HepG2 (cell line): ENCODE measurements at regions not wholly inside any gene's neighbourhood (a gene's known extent, or its start where the extent isn't known, plus 50 kb on each side); places are given as distances from the start of the nearest gene placed in this dataset.
A peak's percentile ranks its signal among the peaks of the same experiment; 100 is the strongest.

Experiments used
- FOXJ3 ChIP-seq: sonication (generic); formaldehyde crosslinking; IDR thresholded peaks from 2 replicates; pipeline ENCODE4 v1.4.0; 2020; ENCODE audit warnings: missing genetic modification reagents, mild to moderate bottlenecking, borderline replicate concordance
- HDAC2 ChIP-seq: sonication (generic); formaldehyde crosslinking; IDR thresholded peaks from 2 replicates; pipeline ENCODE4 v1.4.0; 2020; ENCODE audit warnings: missing genetic modification reagents
- KLF13 ChIP-seq: sonication (generic); formaldehyde crosslinking; IDR thresholded peaks from 2 replicates; pipeline ENCODE4 v1.4.0; 2020; ENCODE audit warnings: mild to moderate bottlenecking, missing genetic modification reagents
- MTA3 ChIP-seq: sonication (generic); formaldehyde crosslinking; IDR thresholded peaks from 2 replicates; pipeline ENCODE4 v1.4.0; 2020; ENCODE audit warnings: missing genetic modification reagents
- NR2F6 ChIP-seq, 2 experiments: IDR thresholded peaks; 2 replicates each; pipeline ENCODE4 v1.6.1; 2016; ENCODE audit warnings: antibody characterized with exemption in 1 of 2, mild to moderate bottlenecking in 1 of 2
- POLR2A ChIP-seq, 2 experiments: IDR thresholded peaks; 2 replicates each; pipeline ENCODE4 v1.6.1; 2011; ENCODE audit warnings: low read depth in 2 of 2, low read length in 2 of 2, mild to moderate bottlenecking in 1 of 2, moderate library complexity in 1 of 2; ENCODE audit not compliant: insufficient read depth in 1 of 2
- RBFOX2 ChIP-seq: fragments of 200-400 bp; formaldehyde crosslinking; IDR thresholded peaks from 2 replicates; pipeline ENCODE4 v1.6.1; 2017; ENCODE audit warnings: low read depth, mild to moderate bottlenecking, low read length
- REPIN1 ChIP-seq: sonication (generic); formaldehyde crosslinking; IDR thresholded peaks from 2 replicates; pipeline ENCODE4 v1.8.0; 2022; ENCODE audit warnings: missing genetic modification reagents, low read depth, mild to moderate bottlenecking, borderline replicate concordance
- RXRA ChIP-seq: sonication (generic); formaldehyde crosslinking; IDR thresholded peaks from 2 replicates; pipeline ENCODE4 v1.5.1; 2020; ENCODE audit warnings: missing genetic modification reagents
- SIN3A ChIP-seq: IDR thresholded peaks from 2 replicates; pipeline ENCODE4 v1.6.1; 2011; ENCODE audit warnings: low read depth, mild to moderate bottlenecking, control low read depth, low read length, borderline replicate concordance
- SNAI1 ChIP-seq: sonication (generic); formaldehyde crosslinking; IDR thresholded peaks from 2 replicates; pipeline ENCODE4 v1.5.0; 2020; ENCODE audit warnings: mild to moderate bottlenecking, missing genetic modification reagents, borderline replicate concordance
- ZBTB38 ChIP-seq: sonication (generic); formaldehyde crosslinking; IDR thresholded peaks from 2 replicates; pipeline ENCODE4 v1.5.1; 2020; ENCODE audit warnings: mild to moderate bottlenecking, missing genetic modification reagents
- ZNF205 ChIP-seq: IDR thresholded peaks from 2 replicates; pipeline ENCODE4 v1.6.1; 2018; ENCODE audit warnings: missing biosample characterization, missing genetic modification reagents
- ZNF24 ChIP-seq: fragments of 450-650 bp; IDR thresholded peaks from 2 replicates; pipeline ENCODE4 v1.6.1; 2017; ENCODE audit warnings: antibody characterized with exemption, mild to moderate bottlenecking
- ZNF292 ChIP-seq: sonication (generic); formaldehyde crosslinking; IDR thresholded peaks from 2 replicates; pipeline ENCODE4 v1.8.1; 2022; ENCODE audit warnings: mild to moderate bottlenecking, low read depth, missing genetic modification reagents, borderline replicate concordance
- ZNF563 ChIP-seq: sonication (generic); formaldehyde crosslinking; IDR thresholded peaks from 2 replicates; pipeline ENCODE4 v1.8.0; 2022; ENCODE audit warnings: mild to moderate bottlenecking, moderate library complexity, missing genetic modification reagents
- ZNF570 ChIP-seq: sonication (generic); formaldehyde crosslinking; IDR thresholded peaks from 2 replicates; pipeline ENCODE4 v1.4.0; 2020; ENCODE audit warnings: mild to moderate bottlenecking, missing genetic modification reagents, borderline replicate concordance
- ZNF614 ChIP-seq: IDR thresholded peaks from 2 replicates; pipeline ENCODE4 v1.6.1; 2018; ENCODE audit warnings: missing biosample characterization, missing genetic modification reagents, inconsistent platforms, borderline replicate concordance
- TF ChIP-seq, protein P1 (sequence below): sonication (generic); formaldehyde crosslinking; IDR thresholded peaks from 2 replicates; pipeline ENCODE4 v1.8.0; 2022; ENCODE audit warnings: missing genetic modification reagents, low read depth, mild to moderate bottlenecking, borderline replicate concordance
- TF ChIP-seq, protein P2 (sequence below): sonication (generic); formaldehyde crosslinking; IDR thresholded peaks from 2 replicates; pipeline ENCODE4 v1.8.0; 2022; ENCODE audit warnings: low read depth, missing genetic modification reagents

DNA sequence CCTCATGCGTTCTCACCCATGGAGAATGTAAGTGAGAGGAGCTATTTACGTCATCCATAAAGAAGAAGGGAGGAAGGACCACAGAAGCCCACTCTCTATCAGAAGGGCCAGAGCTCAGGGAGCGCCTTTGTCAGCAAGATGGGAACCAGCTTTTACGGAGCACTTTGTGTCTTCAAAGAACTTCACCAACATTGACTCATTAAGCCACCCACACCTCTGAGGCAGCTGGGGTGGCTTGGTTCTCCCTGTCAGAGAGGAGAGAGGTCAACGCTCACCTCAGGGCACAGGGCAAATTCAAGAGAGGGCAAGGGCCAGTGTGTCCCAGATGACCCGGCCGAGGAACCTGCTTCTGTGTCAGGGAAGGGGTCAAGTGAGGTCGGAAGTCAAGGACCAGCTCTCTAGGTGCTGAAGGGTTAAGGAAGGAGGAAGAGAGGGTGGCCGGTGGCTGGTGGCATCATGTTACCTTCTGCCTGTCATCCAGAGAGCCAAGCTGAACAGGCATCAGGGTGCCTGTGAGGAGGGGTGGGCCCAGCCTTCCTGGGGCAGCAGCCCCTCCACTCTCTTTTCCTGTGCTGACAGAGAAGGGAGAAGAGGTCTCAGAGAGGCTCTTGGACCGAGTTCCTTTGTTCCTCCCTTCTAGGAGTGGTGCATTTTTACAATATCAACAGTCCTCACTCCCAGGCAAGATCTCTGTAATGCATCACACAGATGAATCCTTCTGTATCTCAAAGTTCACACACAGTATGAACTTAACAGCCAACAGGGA is 109.0 kb downstream of the ETS2 start (continued):
- no peak for TF ChIP-seq MTA3 (CRISPR knock-in tag)
- TF ChIP-seq HDAC2 (CRISPR knock-in tag) = no peak
- TF ChIP-seq RBFOX2 = no peak
- peak; percentile 65 for TF ChIP-seq NR2F6 (IDR thresholded peaks at IDR 0.05)
- peak; percentile 72 for TF ChIP-seq NR2F6 (CRISPR knock-in tag; IDR thresholded peaks at IDR 0.05)
- no peak for TF ChIP-seq KLF13 (CRISPR knock-in tag)
- no peak for TF ChIP-seq ZNF570 (CRISPR knock-in tag)
- TF ChIP-seq ZNF614 (CRISPR knock-in tag) = no peak
- TF ChIP-seq, protein P1, sequence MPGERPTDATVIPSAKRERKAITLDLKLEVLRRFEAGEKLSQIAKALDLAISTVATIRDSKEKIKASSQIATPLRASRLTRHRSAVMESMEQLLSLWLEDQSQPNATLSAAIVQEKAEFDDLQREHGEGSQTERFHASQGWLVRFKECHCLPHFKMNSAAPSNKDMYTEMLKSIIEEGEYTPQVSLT = no peak
- TF ChIP-seq POLR2A (IDR thresholded peaks at IDR 0.05; ENCODE audit: insufficient read depth in 1 of 2, low read depth in 2 of 2, low read length in 2 of 2) = no peak
- TF ChIP-seq, protein P2, sequence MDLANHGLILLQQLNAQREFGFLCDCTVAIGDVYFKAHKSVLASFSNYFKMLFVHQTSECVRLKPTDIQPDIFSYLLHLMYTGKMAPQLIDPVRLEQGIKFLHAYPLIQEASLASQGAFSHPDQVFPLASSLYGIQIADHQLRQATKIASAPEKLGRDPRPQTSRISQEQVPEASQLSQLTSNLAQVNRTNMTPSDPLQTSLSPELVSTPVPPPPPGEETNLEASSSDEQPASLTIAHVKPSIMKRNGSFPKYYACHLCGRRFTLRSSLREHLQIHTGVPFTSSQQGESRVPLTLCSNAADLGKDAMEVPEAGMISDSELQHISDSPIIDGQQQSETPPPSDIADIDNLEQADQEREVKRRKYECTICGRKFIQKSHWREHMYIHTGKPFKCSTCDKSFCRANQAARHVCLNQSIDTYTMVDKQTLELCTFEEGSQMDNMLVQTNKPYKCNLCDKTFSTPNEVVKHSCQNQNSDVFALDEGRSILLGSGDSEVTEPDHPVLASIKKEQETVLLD (CRISPR knock-in tag) = no peak
- TF ChIP-seq FOXJ3 (CRISPR knock-in tag) = no peak
- TF ChIP-seq ZNF24 = no peak
- TF ChIP-seq ZNF205 = no peak
- no peak for TF ChIP-seq SNAI1
- no peak for TF ChIP-seq ZBTB38 (CRISPR knock-in tag)
- peak; percentile 53; the same call in 1 of the 2 replicates for TF ChIP-seq ZNF292 (CRISPR knock-in tag)
- TF ChIP-seq SIN3A = no peak
- TF ChIP-seq ZNF563 (CRISPR knock-in tag) = no peak
- peak; percentile 79 for TF ChIP-seq RXRA (CRISPR knock-in tag)
- TF ChIP-seq REPIN1 = no peak
